Sigmoid colon (tissue), 3 donors: ENCODE measurements at regions not wholly inside any gene's neighbourhood (a gene's known extent, or its start where the extent isn't known, plus 50 kb on each side); places are given as distances from the start of the nearest gene placed in this dataset.

ENCODE experiments used
- POLR2A ChIP-seq, 2 donors: fragments of 450-650 bp; IDR thresholded peaks; one replicate each; pipeline ENCODE4 v1.6.1; 2016; ENCODE audit warnings: antibody characterized with exemption in 2 of 2, mild to moderate bottlenecking in 2 of 2, moderate library complexity in 2 of 2
- TF ChIP-seq, protein P1 (sequence below), 4 experiments: fragments of 450-650 bp in 3 of 4; fragments of 200-600 bp in 1 of 4; IDR thresholded peaks; one replicate each; pipeline ENCODE4 v1.5.1; 2016 to 2019; ENCODE audit warnings: antibody characterized with exemption in 4 of 4, mild to moderate bottlenecking in 3 of 4, moderate library complexity in 2 of 4

DNA sequence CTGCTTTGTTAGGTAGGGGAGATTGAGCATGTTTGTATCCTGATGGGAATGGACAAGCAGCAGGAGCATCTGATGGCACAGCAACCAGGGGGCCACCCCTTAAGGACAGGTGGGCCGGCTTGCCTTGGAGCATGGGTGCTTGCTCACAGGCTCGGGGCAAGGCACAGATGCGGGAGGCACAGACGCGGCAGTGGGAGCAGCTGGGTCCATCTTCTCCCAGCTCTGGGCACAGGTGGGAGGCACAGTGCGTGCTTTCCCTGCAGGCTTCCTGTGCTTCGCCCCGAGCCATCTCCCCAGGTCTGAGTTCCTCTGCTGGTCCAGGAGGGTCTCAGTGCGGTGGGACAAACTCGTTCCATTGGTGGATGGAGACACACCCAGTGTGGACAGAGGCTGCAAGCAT, 73.6 kb upstream of the BHLHE23 start:
- TF ChIP-seq, protein P1, sequence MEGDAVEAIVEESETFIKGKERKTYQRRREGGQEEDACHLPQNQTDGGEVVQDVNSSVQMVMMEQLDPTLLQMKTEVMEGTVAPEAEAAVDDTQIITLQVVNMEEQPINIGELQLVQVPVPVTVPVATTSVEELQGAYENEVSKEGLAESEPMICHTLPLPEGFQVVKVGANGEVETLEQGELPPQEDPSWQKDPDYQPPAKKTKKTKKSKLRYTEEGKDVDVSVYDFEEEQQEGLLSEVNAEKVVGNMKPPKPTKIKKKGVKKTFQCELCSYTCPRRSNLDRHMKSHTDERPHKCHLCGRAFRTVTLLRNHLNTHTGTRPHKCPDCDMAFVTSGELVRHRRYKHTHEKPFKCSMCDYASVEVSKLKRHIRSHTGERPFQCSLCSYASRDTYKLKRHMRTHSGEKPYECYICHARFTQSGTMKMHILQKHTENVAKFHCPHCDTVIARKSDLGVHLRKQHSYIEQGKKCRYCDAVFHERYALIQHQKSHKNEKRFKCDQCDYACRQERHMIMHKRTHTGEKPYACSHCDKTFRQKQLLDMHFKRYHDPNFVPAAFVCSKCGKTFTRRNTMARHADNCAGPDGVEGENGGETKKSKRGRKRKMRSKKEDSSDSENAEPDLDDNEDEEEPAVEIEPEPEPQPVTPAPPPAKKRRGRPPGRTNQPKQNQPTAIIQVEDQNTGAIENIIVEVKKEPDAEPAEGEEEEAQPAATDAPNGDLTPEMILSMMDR (IDR thresholded peaks at IDR 0.05) = no peak
- TF ChIP-seq POLR2A (IDR thresholded peaks at IDR 0.05) = no peak
